ENCODE measurements at regions not wholly inside any gene's neighbourhood (a gene's known extent, or its start where the extent isn't known, plus 50 kb on each side); places are given as distances from the start of the nearest gene placed in this dataset.
"Not testable (repeated sequence)": the region's sequence is repeated elsewhere in the genome, so short reads cannot be mapped to it uniquely, and the experiment has no call there.

DNA sequence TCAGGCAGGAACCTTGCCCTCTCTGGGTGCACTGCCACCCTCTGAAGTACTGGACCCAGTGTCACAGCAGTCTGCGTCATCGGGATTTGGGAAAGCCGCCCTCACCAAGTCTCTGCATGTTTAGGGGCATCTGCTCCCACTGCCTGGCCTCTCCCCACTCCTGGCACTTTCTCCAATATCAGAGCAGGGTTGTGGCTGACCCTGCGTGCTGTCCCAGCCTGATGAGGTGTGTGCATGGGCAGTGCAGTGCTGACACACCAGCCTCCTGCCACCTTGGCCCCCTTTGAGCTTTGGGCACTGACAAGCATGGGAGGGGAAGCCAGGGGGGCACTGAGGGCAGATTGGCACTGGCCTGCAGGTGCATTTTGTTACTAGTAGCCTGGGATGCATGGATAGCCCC, 652.5 kb downstream of the GABRG1 start:
- Histone ChIP-seq H3K36me3 (ENCODE audit: insufficient read depth, low read depth, low read length) (no peaks in the 10 kb centered on the region), H3K27me3 (ENCODE audit: insufficient read depth, low read length) (no peaks in the 10 kb centered on the region), H3K4me3 (ENCODE audit: low read length) (no peak overlapping the region), H3K9me3 (ENCODE audit: insufficient read depth, low read depth, low read length) (peaks cover 19% of the 10 kb centered on the region), H3K9ac (ENCODE audit: low read depth, low read length) (no peak overlapping the region), H3K4me1 (ENCODE audit: insufficient read depth, low read length) (no peaks in the 10 kb centered on the region), H3K27ac (ENCODE audit: low read length) (no peak overlapping the region)

DNA sequence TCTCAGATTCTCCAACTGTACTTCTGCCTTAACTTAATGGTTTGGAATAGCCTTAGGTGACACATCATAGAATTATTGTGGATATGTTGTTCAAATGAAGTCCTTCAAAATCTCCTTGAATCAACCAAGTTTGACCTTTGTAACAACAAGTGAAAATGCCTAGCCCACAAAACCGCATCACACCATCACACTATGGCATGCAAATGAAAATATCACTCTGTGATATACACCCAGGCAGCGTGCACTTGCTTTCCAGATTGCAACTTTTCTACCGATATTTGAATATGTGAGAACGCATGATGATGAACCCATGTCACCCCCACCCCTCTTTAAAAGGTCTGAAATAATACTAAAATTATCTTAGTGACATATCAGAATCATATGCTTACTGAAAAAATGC, 656.7 kb downstream of the GABRG1 start:
- Histone ChIP-seq H3K4me1 (ENCODE audit: insufficient read depth, low read length) (no peaks in the 10 kb centered on the region), H3K27ac (ENCODE audit: low read length) (no peak overlapping the region), H3K9ac (ENCODE audit: low read depth, low read length) (no peak overlapping the region), H3K4me3 (ENCODE audit: low read length) (no peak overlapping the region), H3K36me3 (ENCODE audit: insufficient read depth, low read depth, low read length) (no peaks in the 10 kb centered on the region), H3K27me3 (ENCODE audit: insufficient read depth, low read length) (no peaks in the 10 kb centered on the region), H3K9me3 (ENCODE audit: insufficient read depth, low read depth, low read length) (no peaks in the 10 kb centered on the region)

DNA sequence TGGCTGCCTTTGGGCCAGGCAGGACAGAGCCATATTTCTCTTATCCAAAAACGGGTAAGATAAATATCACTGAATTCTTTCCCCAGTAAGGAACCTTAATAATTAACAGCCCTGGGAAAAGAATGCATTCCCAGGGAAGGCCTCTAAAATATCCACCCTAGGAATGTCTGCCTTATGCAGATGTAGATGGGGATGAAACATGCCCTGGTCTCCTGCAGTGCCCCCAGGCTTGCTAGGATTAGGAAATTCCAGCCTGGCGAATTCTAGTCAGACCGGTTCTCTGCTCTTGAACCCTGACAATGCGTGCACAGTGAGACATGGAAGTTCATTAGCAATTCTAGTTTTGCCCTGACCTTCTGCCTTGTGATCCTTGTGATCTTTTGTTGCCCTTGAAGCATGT, 663.7 kb downstream of the GABRG1 start:
- H3K27me3 ChIP-seq (ENCODE audit: insufficient read depth, low read length); H3K9ac ChIP-seq (ENCODE audit: low read depth, low read length); H3K4me1 ChIP-seq (ENCODE audit: insufficient read depth, low read length); H3K36me3 ChIP-seq (ENCODE audit: insufficient read depth, low read depth, low read length); H3K4me3 ChIP-seq (ENCODE audit: low read length); H3K27ac ChIP-seq (ENCODE audit: low read length): not testable (repeated sequence)
- H3K9me3 ChIP-seq (ENCODE audit: insufficient read depth, low read depth, low read length), result peaks cover 12% of the 10 kb centered on the region; the same call in 1 of the 2 replicates

DNA sequence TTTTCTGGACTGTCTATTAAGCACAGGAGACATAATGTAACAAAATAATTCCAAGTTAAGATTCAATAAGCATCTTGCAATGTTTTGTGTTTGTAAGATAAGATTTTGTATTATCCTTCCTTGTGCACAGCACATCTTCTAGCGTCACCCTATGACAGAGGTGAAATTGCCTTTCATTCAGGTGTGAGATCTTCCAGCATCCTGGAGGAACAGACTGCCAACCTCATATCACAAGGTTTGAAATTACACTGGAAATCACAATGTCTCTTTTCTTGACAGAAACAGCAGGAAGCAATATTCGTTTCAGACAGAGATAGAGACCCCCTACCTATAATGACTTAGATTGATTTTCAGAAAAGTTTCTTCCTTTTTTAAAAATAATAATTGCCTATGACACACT, 668.6 kb downstream of the GABRG1 start:
- Histone ChIP-seq H3K36me3 (ENCODE audit: insufficient read depth, low read depth, low read length) (no peaks in the 10 kb centered on the region), H3K4me1 (ENCODE audit: insufficient read depth, low read length) (no peaks in the 10 kb centered on the region), H3K27me3 (ENCODE audit: insufficient read depth, low read length) (no peaks in the 10 kb centered on the region), H3K9me3 (ENCODE audit: insufficient read depth, low read depth, low read length) (peaks cover 7% of the 10 kb centered on the region; the same call in 1 of the 2 replicates), H3K27ac (ENCODE audit: low read length) (no peak overlapping the region), H3K9ac (ENCODE audit: low read depth, low read length) (no peak overlapping the region), H3K4me3 (ENCODE audit: low read length) (no peak overlapping the region)

DNA sequence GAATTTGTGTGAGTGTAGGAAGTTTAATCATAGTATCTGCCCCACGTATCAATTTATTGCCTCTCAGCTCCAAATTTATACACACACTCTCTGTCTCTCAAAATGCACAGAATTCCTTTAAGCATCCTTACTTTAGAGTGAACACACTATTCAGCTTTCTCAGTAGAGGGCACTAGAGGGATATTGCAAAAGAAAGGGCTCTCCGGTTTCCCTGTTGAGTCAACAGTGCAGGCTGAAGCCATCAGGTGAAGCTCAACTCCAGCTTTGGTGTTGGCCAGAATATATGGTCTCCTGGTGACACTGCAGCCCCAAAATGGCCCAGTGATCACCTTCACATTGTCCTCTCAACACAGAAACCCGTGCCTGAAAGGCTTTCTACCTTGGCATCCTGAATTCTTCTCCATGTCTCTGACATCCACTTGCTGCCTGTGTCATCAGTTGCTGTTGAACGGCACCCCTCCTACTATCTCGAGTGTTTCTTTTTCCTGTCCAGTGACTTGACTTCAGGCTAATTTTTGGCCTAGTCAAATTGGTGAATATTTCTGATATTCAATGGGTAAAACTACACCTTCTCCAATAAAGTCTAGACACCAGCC, 670.5 kb downstream of the GABRG1 start:
- Histone ChIP-seq H3K4me1 (ENCODE audit: insufficient read depth, low read length) (no peaks in the 10 kb centered on the region), H3K36me3 (ENCODE audit: insufficient read depth, low read depth, low read length) (no peaks in the 10 kb centered on the region), H3K27me3 (ENCODE audit: insufficient read depth, low read length) (no peaks in the 10 kb centered on the region), H3K9me3 (ENCODE audit: insufficient read depth, low read depth, low read length) (no peaks in the 10 kb centered on the region), H3K27ac (ENCODE audit: low read length) (no peak overlapping the region), H3K4me3 (ENCODE audit: low read length) (no peak overlapping the region), H3K9ac (ENCODE audit: low read depth, low read length) (no peak overlapping the region)

DNA sequence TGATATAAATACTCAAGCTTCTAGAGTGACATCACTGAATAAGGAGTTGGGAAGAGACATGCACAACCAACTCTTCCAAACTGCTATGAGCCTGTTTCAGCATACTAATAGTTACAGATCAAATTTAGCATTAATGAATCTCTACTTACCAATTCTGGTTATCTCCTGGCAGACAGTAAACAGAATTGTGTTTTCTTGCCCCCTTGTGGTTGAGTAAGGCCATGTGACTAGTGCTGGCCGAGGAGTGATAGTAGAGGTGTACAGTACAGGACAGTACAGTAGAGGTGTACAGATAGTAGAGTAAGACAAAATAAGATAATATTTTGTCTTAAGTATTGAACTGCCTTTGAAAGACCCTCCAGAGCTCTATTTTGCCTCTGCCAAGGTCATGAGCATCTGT, 681.4 kb downstream of the GABRG1 start:
- no peaks in the 10 kb centered on the region for H3K36me3 ChIP-seq (ENCODE audit: insufficient read depth, low read depth, low read length)
- no peak overlapping the region for H3K27ac ChIP-seq (ENCODE audit: low read length)
- H3K9ac ChIP-seq (ENCODE audit: low read depth, low read length), result no peak overlapping the region
- H3K9me3 ChIP-seq (ENCODE audit: insufficient read depth, low read depth, low read length), result no peaks in the 10 kb centered on the region
- H3K4me1 ChIP-seq (ENCODE audit: insufficient read depth, low read length), result no peaks in the 10 kb centered on the region
- H3K4me3 ChIP-seq (ENCODE audit: low read length), result no peak overlapping the region
- no peaks in the 10 kb centered on the region for H3K27me3 ChIP-seq (ENCODE audit: insufficient read depth, low read length)

DNA sequence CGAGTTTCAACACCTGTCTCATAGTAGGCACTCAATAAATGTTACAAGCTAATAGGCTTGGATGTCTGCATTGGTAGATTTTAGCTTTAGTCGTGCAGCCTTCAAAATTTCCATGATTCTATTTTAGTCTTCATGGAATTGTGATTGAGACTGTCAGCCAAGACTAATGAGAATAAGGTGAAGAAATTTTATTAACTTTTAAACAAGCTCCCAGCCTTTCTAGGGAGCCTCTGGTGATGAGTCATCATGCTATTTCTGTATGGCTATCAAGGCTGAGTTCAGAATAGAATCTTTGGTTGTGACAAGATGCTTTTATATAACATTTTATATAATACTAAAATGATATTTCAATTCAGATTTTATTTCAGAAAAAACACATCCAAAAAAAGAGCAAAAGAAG, 685.8 kb downstream of the GABRG1 start:
- H3K4me3 ChIP-seq (ENCODE audit: low read length), result no peak overlapping the region
- H3K36me3 ChIP-seq (ENCODE audit: insufficient read depth, low read depth, low read length), result no peaks in the 10 kb centered on the region
- no peaks in the 10 kb centered on the region for H3K27me3 ChIP-seq (ENCODE audit: insufficient read depth, low read length)
- H3K4me1 ChIP-seq (ENCODE audit: insufficient read depth, low read length), result no peaks in the 10 kb centered on the region
- H3K27ac ChIP-seq (ENCODE audit: low read length), result no peak overlapping the region
- H3K9me3 ChIP-seq (ENCODE audit: insufficient read depth, low read depth, low read length), result no peaks in the 10 kb centered on the region
- no peak overlapping the region for H3K9ac ChIP-seq (ENCODE audit: low read depth, low read length)

DNA sequence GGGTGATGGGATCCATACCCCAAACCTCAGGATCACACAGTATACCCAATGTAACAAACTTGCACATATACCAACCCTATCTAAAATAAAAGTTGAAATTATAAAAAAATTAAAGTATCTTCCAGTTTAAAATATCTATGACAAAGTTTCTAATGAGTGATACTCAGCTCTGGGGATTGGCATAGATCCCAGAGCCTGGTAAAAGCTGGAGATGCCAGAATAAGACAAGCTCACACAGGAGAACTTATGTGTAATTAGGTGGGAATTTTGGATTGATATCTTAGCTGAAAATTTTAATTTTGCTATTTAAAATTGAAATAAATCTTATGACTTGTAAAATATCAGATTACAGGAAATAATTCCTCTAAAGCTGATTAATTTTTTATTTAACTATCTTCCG, 686.5 kb downstream of the GABRG1 start:
- no peak overlapping the region for H3K27ac ChIP-seq (ENCODE audit: low read length)
- no peaks in the 10 kb centered on the region for H3K4me1 ChIP-seq (ENCODE audit: insufficient read depth, low read length)
- H3K9me3 ChIP-seq (ENCODE audit: insufficient read depth, low read depth, low read length), result no peaks in the 10 kb centered on the region
- no peaks in the 10 kb centered on the region for H3K27me3 ChIP-seq (ENCODE audit: insufficient read depth, low read length)
- no peak overlapping the region for H3K4me3 ChIP-seq (ENCODE audit: low read length)
- H3K36me3 ChIP-seq (ENCODE audit: insufficient read depth, low read depth, low read length), result no peaks in the 10 kb centered on the region
- no peak overlapping the region for H3K9ac ChIP-seq (ENCODE audit: low read depth, low read length)

DNA sequence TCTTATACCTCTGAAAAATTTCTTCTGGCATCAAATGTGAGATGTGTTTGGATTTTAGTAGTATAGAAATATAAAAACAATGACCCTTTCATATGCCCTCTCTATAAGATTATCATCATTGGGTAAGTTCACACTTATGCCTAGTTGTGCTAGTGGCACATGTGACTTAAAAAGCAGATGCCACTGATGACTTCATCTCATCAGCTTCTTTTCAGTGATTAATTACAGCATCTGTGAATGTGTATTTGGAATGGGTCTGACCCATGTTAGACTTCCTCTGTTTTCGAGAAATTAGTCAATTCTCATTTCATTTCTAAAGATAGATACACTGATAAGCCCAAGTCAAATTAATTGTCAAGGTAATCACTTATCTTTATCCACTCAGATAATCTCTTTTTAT, 698.7 kb downstream of the GABRG1 start:
- no peak overlapping the region for H3K4me3 ChIP-seq (ENCODE audit: low read length)
- no peaks in the 10 kb centered on the region for H3K27me3 ChIP-seq (ENCODE audit: insufficient read depth, low read length)
- no peaks in the 10 kb centered on the region for H3K36me3 ChIP-seq (ENCODE audit: insufficient read depth, low read depth, low read length)
- no peak overlapping the region for H3K9ac ChIP-seq (ENCODE audit: low read depth, low read length)
- H3K9me3 ChIP-seq (ENCODE audit: insufficient read depth, low read depth, low read length), result peaks cover 10% of the 10 kb centered on the region; the same call in 1 of the 2 replicates
- H3K4me1 ChIP-seq (ENCODE audit: insufficient read depth, low read length), result no peaks in the 10 kb centered on the region; the same call in 1 of the 2 replicates
- no peak overlapping the region for H3K27ac ChIP-seq (ENCODE audit: low read length)

DNA sequence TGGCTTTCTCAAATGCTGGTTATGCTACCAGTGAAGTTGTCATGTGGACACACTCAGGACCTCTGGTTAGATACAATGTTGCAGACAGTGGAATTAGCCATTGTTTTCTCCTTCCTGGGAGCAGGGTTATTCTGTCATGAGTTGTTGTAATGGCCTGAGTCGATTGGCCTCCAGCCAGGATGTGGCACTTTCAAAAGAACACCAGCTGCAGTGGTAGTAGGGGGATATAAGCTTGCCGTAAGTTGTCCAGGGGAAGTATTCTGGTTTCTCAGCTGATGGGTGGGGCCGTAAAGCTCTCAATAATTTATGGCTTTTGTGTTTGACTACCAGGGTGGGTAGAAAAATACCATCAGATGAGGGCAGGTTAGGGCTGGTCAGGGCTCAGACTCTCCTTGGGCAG, 697.5 kb upstream of the GNPDA2 start:
- H3K9me3 ChIP-seq (ENCODE audit: insufficient read depth, low read depth, low read length), result peaks cover 10% of the 10 kb centered on the region; the same call in 1 of the 2 replicates
- no peaks in the 10 kb centered on the region for H3K4me1 ChIP-seq (ENCODE audit: insufficient read depth, low read length)
- no peaks in the 10 kb centered on the region for H3K27me3 ChIP-seq (ENCODE audit: insufficient read depth, low read length)
- H3K27ac ChIP-seq (ENCODE audit: low read length), result no peak overlapping the region
- H3K9ac ChIP-seq (ENCODE audit: low read depth, low read length), result no peak overlapping the region
- no peaks in the 10 kb centered on the region for H3K36me3 ChIP-seq (ENCODE audit: insufficient read depth, low read depth, low read length)
- no peak overlapping the region for H3K4me3 ChIP-seq (ENCODE audit: low read length)

DNA sequence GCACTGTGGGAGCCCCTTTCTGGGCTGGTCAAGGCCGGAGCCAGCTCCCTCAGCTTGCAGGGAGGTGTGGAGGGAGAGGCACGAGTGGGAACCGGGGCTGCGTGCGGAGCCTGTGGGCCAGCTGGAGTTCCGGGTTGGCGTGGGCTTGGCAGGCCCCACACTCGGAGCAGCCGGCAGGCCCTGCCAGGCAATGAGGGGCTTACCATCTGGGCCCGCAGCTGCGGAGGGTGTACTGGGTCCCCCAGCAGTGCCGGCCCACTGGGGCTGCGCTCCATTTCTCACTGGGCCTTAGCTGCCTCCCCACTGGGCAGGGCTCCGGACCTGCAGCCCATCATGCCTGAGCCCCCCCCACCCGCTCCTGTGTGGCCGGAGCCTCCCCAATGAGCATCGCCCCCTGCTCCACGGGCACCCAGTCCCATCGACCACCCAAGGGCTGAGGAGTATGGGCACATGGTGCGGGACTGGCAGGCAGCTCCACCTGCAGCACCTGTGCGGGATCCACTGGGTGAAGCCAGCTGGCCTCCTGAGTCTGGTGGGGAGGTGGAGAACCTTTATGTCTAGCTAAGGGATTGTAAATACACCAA, 693.8 kb upstream of the GNPDA2 start:
- not testable (repeated sequence) for H3K9me3 ChIP-seq (ENCODE audit: insufficient read depth, low read depth, low read length); H3K27me3 ChIP-seq (ENCODE audit: insufficient read depth, low read length); H3K36me3 ChIP-seq (ENCODE audit: insufficient read depth, low read depth, low read length); H3K4me1 ChIP-seq (ENCODE audit: insufficient read depth, low read length); H3K27ac ChIP-seq (ENCODE audit: low read length); H3K9ac ChIP-seq (ENCODE audit: low read depth, low read length); H3K4me3 ChIP-seq (ENCODE audit: low read length)

DNA sequence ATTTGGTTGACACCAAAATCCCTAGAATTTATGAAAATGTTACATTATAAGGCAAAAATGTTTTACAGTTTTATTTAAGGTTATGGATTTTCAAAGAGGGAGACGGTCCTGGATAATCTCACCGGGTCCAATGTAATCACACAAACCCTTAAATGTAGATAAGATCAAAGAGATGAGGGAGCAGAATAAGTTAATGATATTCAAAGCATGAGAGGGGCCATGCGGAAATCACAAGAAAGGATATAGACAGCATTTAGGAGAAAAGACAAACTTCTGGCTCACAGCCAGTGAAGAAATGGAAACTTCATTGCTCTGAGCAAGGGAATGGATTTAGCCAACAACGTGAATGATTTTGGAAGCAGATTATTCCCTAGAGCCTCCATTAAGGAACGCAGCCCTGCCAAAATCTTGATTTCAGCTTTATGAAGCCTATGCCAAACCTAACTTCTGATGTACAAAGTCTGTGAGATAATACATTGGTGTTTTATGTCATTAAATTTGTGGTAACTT, 684.4 kb upstream of the GNPDA2 start:
- H3K27me3 ChIP-seq (ENCODE audit: insufficient read depth, low read length), result no peaks in the 10 kb centered on the region
- no peaks in the 10 kb centered on the region for H3K4me1 ChIP-seq (ENCODE audit: insufficient read depth, low read length)
- H3K9ac ChIP-seq (ENCODE audit: low read depth, low read length), result no peak overlapping the region
- H3K9me3 ChIP-seq (ENCODE audit: insufficient read depth, low read depth, low read length), result no peaks in the 10 kb centered on the region
- no peaks in the 10 kb centered on the region for H3K36me3 ChIP-seq (ENCODE audit: insufficient read depth, low read depth, low read length)
- H3K4me3 ChIP-seq (ENCODE audit: low read length), result no peak overlapping the region
- H3K27ac ChIP-seq (ENCODE audit: low read length), result no peak overlapping the region

All from iPS-20b (cell line).